ENCODE measurements at regions not wholly inside any gene's neighbourhood (a gene's known extent, or its start where the extent isn't known, plus 50 kb on each side); places are given as distances from the start of the nearest gene placed in this dataset.

DNA sequence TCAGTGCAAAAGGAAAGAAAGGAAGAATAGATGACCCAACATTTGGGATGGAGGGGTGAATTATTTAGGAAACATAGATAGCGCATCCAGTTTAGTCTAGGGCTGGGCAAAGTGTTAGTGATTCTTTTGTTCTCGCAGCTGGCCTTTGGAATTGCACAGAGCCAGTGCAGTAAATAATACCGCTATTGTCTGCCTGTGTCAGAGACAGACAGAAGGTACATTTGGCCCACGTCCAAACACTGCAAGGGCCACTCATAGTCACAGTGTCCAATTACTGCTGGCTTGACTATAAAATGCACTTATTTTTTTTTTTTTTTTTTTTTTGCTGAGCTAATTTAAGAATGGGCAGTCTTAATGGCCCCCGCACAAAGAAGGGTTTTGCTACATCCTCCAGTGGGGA, 638.6 kb downstream of the BCL11B start:
- no peaks in the 10 kb centered on the region for H3K4me1 Mint-ChIP-seq (ENCODE audit: low read depth, unreplicated experiment)
- TF ChIP-seq, protein P1, sequence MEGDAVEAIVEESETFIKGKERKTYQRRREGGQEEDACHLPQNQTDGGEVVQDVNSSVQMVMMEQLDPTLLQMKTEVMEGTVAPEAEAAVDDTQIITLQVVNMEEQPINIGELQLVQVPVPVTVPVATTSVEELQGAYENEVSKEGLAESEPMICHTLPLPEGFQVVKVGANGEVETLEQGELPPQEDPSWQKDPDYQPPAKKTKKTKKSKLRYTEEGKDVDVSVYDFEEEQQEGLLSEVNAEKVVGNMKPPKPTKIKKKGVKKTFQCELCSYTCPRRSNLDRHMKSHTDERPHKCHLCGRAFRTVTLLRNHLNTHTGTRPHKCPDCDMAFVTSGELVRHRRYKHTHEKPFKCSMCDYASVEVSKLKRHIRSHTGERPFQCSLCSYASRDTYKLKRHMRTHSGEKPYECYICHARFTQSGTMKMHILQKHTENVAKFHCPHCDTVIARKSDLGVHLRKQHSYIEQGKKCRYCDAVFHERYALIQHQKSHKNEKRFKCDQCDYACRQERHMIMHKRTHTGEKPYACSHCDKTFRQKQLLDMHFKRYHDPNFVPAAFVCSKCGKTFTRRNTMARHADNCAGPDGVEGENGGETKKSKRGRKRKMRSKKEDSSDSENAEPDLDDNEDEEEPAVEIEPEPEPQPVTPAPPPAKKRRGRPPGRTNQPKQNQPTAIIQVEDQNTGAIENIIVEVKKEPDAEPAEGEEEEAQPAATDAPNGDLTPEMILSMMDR (IDR thresholded peaks at IDR 0.05; ENCODE audit: partially characterized antibody, unreplicated experiment) = no peak
- no peak overlapping the region for H3K27ac Mint-ChIP-seq (ENCODE audit: unreplicated experiment)
- H3K36me3 Mint-ChIP-seq (ENCODE audit: unreplicated experiment) = peaks cover 3% of the 10 kb centered on the region
- H3K4me3 Mint-ChIP-seq (ENCODE audit: unreplicated experiment) = no peak overlapping the region
- H3K9me3 Mint-ChIP-seq (ENCODE audit: unreplicated experiment) = no peaks in the 10 kb centered on the region
- no peak for DNase-seq
- no peaks in the 10 kb centered on the region for H3K27me3 Mint-ChIP-seq (ENCODE audit: unreplicated experiment)

- H3K9me3 Mint-ChIP-seq (ENCODE audit: unreplicated experiment) = no peaks in the 10 kb centered on the region
- no peak overlapping the region for H3K27ac Mint-ChIP-seq (ENCODE audit: unreplicated experiment)
- H3K4me3 Mint-ChIP-seq (ENCODE audit: unreplicated experiment) = no peak overlapping the region
- no peaks in the 10 kb centered on the region for H3K27me3 Mint-ChIP-seq (ENCODE audit: unreplicated experiment)
- TF ChIP-seq, protein P1 (IDR thresholded peaks at IDR 0.05; ENCODE audit: partially characterized antibody, unreplicated experiment) = no peak
- DNase-seq = no peak
- peaks cover 3% of the 10 kb centered on the region for H3K36me3 Mint-ChIP-seq (ENCODE audit: unreplicated experiment)
- no peaks in the 10 kb centered on the region for H3K4me1 Mint-ChIP-seq (ENCODE audit: low read depth, unreplicated experiment)
Measured at GRCh38 chr14:98634043-98634820, 637.8 kb downstream of the BCL11B start.

- Mint-ChIP-seq H3K9me3 (ENCODE audit: unreplicated experiment) (no peaks in the 10 kb centered on the region), H3K4me3 (ENCODE audit: unreplicated experiment) (no peak overlapping the region), H3K36me3 (ENCODE audit: unreplicated experiment) (no peaks in the 10 kb centered on the region), H3K27me3 (ENCODE audit: unreplicated experiment) (no peaks in the 10 kb centered on the region), H3K27ac (ENCODE audit: unreplicated experiment) (no peak overlapping the region), H3K4me1 (ENCODE audit: low read depth, unreplicated experiment) (no peaks in the 10 kb centered on the region)
- no peak for DNase-seq
- TF ChIP-seq, protein P1 (IDR thresholded peaks at IDR 0.05; ENCODE audit: partially characterized antibody, unreplicated experiment) = no peak
Measured at GRCh38 chr14:98638366-98638765, 633.6 kb downstream of the BCL11B start.

DNA sequence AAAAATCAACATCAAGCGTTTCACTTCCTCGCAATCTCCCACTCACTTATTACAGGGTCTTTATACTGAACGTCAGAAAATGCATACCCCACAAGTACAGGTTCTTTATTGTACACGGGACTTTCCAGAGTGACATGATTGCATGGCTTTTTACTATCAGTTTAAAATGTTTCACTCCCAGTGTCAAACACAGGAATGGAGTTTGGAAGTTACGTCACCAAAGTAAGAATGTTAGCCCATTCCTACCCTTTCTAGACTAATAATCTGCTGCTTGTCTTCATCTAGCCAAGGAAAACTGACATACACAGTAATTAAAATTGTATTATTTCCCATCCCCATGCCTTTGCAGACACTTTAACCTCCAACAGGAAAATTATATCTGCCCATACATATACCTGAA, 624.2 kb downstream of the BCL11B start:
- H3K4me1 Mint-ChIP-seq (ENCODE audit: low read depth, unreplicated experiment) = no peaks in the 10 kb centered on the region
- no peak overlapping the region for H3K4me3 Mint-ChIP-seq (ENCODE audit: unreplicated experiment)
- H3K9me3 Mint-ChIP-seq (ENCODE audit: unreplicated experiment) = no peaks in the 10 kb centered on the region
- DNase-seq = no peak
- H3K27me3 Mint-ChIP-seq (ENCODE audit: unreplicated experiment) = no peaks in the 10 kb centered on the region
- TF ChIP-seq, protein P1 (IDR thresholded peaks at IDR 0.05; ENCODE audit: partially characterized antibody, unreplicated experiment) = no peak
- no peaks in the 10 kb centered on the region for H3K36me3 Mint-ChIP-seq (ENCODE audit: unreplicated experiment)
- no peak overlapping the region for H3K27ac Mint-ChIP-seq (ENCODE audit: unreplicated experiment)

GRCh38 chr14:98651037-98651436, 621.0 kb downstream of the BCL11B start:
- TF ChIP-seq, protein P1 (IDR thresholded peaks at IDR 0.05; ENCODE audit: partially characterized antibody, unreplicated experiment) = no peak
- no peak overlapping the region for H3K27ac Mint-ChIP-seq (ENCODE audit: unreplicated experiment)
- peaks cover 1% of the 10 kb centered on the region for H3K36me3 Mint-ChIP-seq (ENCODE audit: unreplicated experiment)
- no peak overlapping the region for H3K4me3 Mint-ChIP-seq (ENCODE audit: unreplicated experiment)
- H3K27me3 Mint-ChIP-seq (ENCODE audit: unreplicated experiment) = no peaks in the 10 kb centered on the region
- no peaks in the 10 kb centered on the region for H3K4me1 Mint-ChIP-seq (ENCODE audit: low read depth, unreplicated experiment)
- H3K9me3 Mint-ChIP-seq (ENCODE audit: unreplicated experiment) = no peaks in the 10 kb centered on the region
- no peak for DNase-seq
